ENCODE measurements at regions not wholly inside any gene's neighbourhood (a gene's known extent, or its start where the extent isn't known, plus 50 kb on each side); places are given as distances from the start of the nearest gene placed in this dataset.

GRCh38 chr1:194586302-194586701, 1399.9 kb upstream of the B3GALT2 start:
- Histone ChIP-seq H3K9me3 (ENCODE audit: control insufficient read depth in 2 of 3, insufficient read depth in 1 of 3, low read length in 3 of 3) (no peaks in the 10 kb centered on the region), H3K36me3 (ENCODE audit: control insufficient read depth in 2 of 3, insufficient read depth in 3 of 3, low read length in 3 of 3) (no peaks in the 10 kb centered on the region), H3K27ac (ENCODE audit: low read depth in 2 of 2, low read length in 2 of 2) (no peak overlapping the region), H3K9ac (ENCODE audit: low read length in 3 of 3) (no peak overlapping the region), H3K27me3 (ENCODE audit: control insufficient read depth, insufficient read depth, low read length) (no peaks in the 10 kb centered on the region), H3K4me3 (ENCODE audit: low read length in 3 of 3) (no peak overlapping the region), H3K4me1 (ENCODE audit: control insufficient read depth in 2 of 3, insufficient read depth in 2 of 3, low read depth in 1 of 3, low read length in 3 of 3) (no peaks in the 10 kb centered on the region)
- intact Hi-C loops (cut with DNase I): no loop called here
- TF ChIP-seq, protein P1, sequence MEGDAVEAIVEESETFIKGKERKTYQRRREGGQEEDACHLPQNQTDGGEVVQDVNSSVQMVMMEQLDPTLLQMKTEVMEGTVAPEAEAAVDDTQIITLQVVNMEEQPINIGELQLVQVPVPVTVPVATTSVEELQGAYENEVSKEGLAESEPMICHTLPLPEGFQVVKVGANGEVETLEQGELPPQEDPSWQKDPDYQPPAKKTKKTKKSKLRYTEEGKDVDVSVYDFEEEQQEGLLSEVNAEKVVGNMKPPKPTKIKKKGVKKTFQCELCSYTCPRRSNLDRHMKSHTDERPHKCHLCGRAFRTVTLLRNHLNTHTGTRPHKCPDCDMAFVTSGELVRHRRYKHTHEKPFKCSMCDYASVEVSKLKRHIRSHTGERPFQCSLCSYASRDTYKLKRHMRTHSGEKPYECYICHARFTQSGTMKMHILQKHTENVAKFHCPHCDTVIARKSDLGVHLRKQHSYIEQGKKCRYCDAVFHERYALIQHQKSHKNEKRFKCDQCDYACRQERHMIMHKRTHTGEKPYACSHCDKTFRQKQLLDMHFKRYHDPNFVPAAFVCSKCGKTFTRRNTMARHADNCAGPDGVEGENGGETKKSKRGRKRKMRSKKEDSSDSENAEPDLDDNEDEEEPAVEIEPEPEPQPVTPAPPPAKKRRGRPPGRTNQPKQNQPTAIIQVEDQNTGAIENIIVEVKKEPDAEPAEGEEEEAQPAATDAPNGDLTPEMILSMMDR (IDR thresholded peaks at IDR 0.05; ENCODE audit: borderline replicate concordance, extremely low read depth, insufficient read depth): no peak
- FAIRE-seq (no peak), DNase-seq (no peak)

DNA sequence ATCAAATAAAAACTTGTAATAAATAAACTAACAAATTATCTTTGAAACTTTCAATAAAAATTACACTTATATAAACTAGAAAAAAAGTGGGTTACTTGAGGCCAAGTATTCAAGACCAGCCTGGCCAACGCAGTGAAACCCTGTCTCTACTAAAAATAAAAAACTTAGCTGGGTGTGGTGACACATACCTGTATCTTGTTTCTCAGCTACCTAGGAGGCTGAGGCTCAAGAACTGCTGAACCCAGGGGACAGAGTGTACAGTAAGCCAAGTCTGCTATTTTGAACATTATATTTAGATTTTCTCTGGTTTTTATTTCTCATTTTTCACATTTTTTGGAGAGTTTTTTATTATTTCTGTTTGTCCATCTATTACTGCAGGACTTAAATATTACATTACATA, 1397.6 kb upstream of the B3GALT2 start:
- Histone ChIP-seq H3K36me3 (ENCODE audit: control insufficient read depth in 2 of 3, insufficient read depth in 3 of 3, low read length in 3 of 3) (no peaks in the 10 kb centered on the region), H3K9ac (ENCODE audit: low read length in 3 of 3) (no peak overlapping the region), H3K4me1 (ENCODE audit: control insufficient read depth in 2 of 3, insufficient read depth in 2 of 3, low read depth in 1 of 3, low read length in 3 of 3) (no peaks in the 10 kb centered on the region), H3K4me3 (ENCODE audit: low read length in 3 of 3) (no peak overlapping the region), H3K9me3 (ENCODE audit: control insufficient read depth in 2 of 3, insufficient read depth in 1 of 3, low read length in 3 of 3) (no peaks in the 10 kb centered on the region), H3K27me3 (ENCODE audit: control insufficient read depth, insufficient read depth, low read length) (no peaks in the 10 kb centered on the region), H3K27ac (ENCODE audit: low read depth in 2 of 2, low read length in 2 of 2) (no peak overlapping the region)
- TF ChIP-seq, protein P1 (IDR thresholded peaks at IDR 0.05; ENCODE audit: borderline replicate concordance, extremely low read depth, insufficient read depth): no peak
- FAIRE-seq (no peak), DNase-seq (no peak)
- intact Hi-C loops (cut with DNase I): no loop called here

- peak in 2 of 5 donors; percentile 5 to 28 for DNase-seq
- no peak for FAIRE-seq
- H3K27ac ChIP-seq (ENCODE audit: low read depth in 2 of 2, low read length in 2 of 2): no peak overlapping the region
- TF ChIP-seq, protein P1 (IDR thresholded peaks at IDR 0.05; ENCODE audit: borderline replicate concordance, extremely low read depth, insufficient read depth): no peak
- intact Hi-C loops (cut with DNase I): no loop called here
- no peaks in the 10 kb centered on the region for H3K4me1 ChIP-seq (ENCODE audit: control insufficient read depth in 2 of 3, insufficient read depth in 2 of 3, low read depth in 1 of 3, low read length in 3 of 3)
- H3K36me3 ChIP-seq (ENCODE audit: control insufficient read depth in 2 of 3, insufficient read depth in 3 of 3, low read length in 3 of 3): no peaks in the 10 kb centered on the region
- no peaks in the 10 kb centered on the region for H3K27me3 ChIP-seq (ENCODE audit: control insufficient read depth, insufficient read depth, low read length)
- peaks cover 0 to 2% (median 0%) of the 10 kb centered on the region in 3 donors for H3K9me3 ChIP-seq (ENCODE audit: control insufficient read depth in 2 of 3, insufficient read depth in 1 of 3, low read length in 3 of 3)
- H3K4me3 ChIP-seq (ENCODE audit: low read length in 3 of 3): no peak overlapping the region
- no peak overlapping the region for H3K9ac ChIP-seq (ENCODE audit: low read length in 3 of 3)
Observed at GRCh38 chr1:194570476-194570875, 1384.1 kb upstream of the B3GALT2 start.

DNA sequence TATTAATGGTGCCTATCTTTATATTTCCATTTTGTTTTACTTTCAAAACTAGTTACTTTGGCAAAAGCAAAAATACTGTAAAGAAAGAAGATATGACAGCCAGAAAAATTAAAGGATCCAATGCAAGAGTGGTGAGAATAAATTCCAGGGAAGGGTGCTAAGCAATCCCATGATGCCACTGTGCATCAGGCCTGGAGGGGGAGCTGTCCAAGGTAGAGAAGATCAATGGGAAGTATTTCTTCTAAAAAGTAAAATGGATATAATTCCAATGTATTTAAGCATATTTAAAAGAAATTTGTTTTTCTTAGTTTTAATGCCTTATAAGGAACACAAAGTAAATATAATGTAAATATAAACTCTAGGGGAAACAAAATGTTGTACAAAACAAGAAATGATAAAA, 1382.2 kb upstream of the B3GALT2 start:
- Histone ChIP-seq H3K9ac (ENCODE audit: low read length in 3 of 3) (no peak overlapping the region), H3K4me3 (ENCODE audit: low read length in 3 of 3) (no peak overlapping the region), H3K36me3 (ENCODE audit: control insufficient read depth in 2 of 3, insufficient read depth in 3 of 3, low read length in 3 of 3) (no peaks in the 10 kb centered on the region), H3K27ac (ENCODE audit: low read depth in 2 of 2, low read length in 2 of 2) (no peak overlapping the region), H3K27me3 (ENCODE audit: control insufficient read depth, insufficient read depth, low read length) (no peaks in the 10 kb centered on the region), H3K9me3 (ENCODE audit: control insufficient read depth in 2 of 3, insufficient read depth in 1 of 3, low read length in 3 of 3) (peaks cover 0 to 2% (median 0%) of the 10 kb centered on the region in 3 donors), H3K4me1 (ENCODE audit: control insufficient read depth in 2 of 3, insufficient read depth in 2 of 3, low read depth in 1 of 3, low read length in 3 of 3) (no peaks in the 10 kb centered on the region)
- intact Hi-C loops (cut with DNase I): no loop called here
- FAIRE-seq (no peak), DNase-seq (no peak)
- TF ChIP-seq, protein P1 (IDR thresholded peaks at IDR 0.05; ENCODE audit: borderline replicate concordance, extremely low read depth, insufficient read depth): no peak

All from kidney (tissue), 13 donors.